Erythroblast (primary cell): ENCODE measurements at regions not wholly inside any gene's neighbourhood (a gene's known extent, or its start where the extent isn't known, plus 50 kb on each side); places are given as distances from the start of the nearest gene placed in this dataset.

Experiments used
- GATA1 ChIP-seq: IDR thresholded peaks from 2 replicates; pipeline ENCODE4 v1.6.1; 2011; ENCODE audit warnings: low read depth, mild to moderate bottlenecking, control low read depth, low read length, moderate library complexity
- POLR2A ChIP-seq: IDR thresholded peaks from 2 replicates; pipeline ENCODE4 v1.6.1; 2011; ENCODE audit warnings: mild to moderate bottlenecking, low read length

GRCh38 chr10:65846541-65846940, 1079.3 kb upstream of the LRRTM3 start:
- TF ChIP-seq POLR2A: no peak
- TF ChIP-seq GATA1: no peak
